T-helper 1 cell (primary cell): ENCODE measurements at regions not wholly inside any gene's neighbourhood (a gene's known extent, or its start where the extent isn't known, plus 50 kb on each side); places are given as distances from the start of the nearest gene placed in this dataset.

ENCODE experiments used
- DNase-seq, 5 donors: peaks; one replicate each; pipeline ENCODE4 v3.0.0-alpha.2; 2012 to 2020

DNA sequence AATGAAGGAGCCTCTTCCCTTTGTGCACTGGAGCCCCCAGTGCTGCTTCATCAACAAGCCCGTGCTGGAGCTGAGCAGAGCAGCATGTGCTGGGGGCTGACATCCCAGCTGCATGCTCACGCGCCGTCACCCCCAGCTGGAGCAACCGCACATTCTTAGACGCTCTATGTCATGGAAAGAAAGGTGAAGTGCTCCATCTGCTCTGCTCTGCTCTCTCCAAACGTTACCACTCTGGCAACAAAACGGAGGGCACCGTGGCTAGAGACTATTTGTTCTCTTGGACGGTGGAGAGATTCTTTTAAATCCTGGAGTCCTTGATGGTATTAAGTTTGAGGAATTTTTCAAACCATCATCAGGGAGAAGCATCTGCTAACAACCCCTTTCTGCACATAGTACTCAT lies 208.4 kb downstream of the C12orf75 start:
- no peak for DNase-seq

DNA sequence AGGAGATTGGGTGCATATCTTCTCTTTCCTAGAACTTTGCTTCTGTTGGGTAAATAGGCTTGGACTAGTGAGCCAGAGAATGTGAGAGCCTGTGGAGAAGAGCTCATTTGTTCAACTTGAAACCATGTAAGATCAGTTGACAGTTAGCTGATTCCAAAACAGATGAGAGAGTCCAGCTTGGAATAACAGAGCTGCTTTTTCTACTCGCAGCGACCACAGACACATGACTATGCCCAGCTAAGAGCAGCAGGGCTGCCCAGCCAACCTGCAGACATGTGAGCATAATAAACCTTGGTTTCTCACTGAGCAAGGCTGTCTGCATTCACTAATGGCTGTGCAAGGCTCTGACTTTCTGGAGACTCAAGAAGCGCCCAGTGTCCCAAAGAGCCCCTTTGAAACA lies 209.2 kb downstream of the C12orf75 start:
- DNase-seq, result no peak

DNA sequence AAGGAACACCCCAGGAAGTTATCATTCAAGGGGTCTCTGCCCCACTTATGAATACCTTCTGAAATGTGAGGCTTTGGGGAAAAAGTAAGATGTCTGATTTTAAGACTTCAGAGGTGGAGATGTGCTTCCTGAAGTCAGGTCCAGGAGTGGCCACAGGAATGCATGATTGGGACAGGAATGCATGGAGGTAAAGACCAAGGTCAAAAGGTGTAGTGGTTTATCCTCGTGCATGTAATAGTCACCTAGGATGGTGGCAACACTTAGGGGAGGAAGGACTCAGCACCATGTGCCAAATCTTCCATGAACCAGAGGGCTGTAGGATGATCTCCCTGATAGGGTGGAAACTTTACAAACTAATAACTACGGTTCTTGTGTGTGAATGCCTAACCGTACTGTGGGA lies 217.3 kb downstream of the C12orf75 start:
- no peak for DNase-seq

DNA sequence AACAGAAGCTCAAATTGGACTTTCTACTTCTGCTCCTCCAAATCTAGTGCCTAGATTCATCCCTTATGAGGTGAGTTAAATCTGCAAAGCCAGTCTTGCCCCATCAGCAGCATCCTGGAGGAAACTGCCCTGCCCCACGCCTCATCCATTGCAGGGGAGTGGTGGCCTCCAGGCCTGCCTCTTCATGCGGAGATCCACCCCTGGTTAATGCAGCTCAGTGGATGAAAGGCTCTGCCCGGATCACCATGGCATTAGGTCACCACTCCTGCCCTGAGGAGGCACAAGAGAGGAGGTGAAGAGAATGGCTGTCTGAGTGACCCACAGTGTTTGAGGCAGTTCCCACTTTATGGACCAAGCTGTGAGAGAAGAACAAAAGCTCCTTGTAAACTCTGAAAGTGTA lies 218.1 kb downstream of the C12orf75 start:
- no peak for DNase-seq

DNA sequence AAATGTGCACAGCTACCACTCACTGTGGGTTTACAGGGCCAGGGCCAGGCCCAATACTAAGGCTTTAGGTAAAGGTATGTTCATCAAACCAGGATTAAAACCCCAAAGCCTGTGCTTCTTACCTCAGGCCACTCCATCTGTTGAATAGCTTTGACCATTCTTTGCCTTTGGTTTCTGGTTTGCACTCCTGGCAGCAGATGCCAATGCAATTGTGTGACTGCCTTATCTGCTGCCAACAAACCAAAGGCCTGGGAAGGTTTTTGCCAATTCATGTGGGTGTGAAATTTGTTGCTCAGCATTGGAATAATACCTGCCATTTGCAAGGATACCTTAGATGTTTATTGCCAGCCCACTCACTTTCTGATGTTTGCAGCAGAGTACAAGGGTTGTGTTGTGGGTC lies 221.6 kb downstream of the C12orf75 start:
- DNase-seq, result no peak

DNA sequence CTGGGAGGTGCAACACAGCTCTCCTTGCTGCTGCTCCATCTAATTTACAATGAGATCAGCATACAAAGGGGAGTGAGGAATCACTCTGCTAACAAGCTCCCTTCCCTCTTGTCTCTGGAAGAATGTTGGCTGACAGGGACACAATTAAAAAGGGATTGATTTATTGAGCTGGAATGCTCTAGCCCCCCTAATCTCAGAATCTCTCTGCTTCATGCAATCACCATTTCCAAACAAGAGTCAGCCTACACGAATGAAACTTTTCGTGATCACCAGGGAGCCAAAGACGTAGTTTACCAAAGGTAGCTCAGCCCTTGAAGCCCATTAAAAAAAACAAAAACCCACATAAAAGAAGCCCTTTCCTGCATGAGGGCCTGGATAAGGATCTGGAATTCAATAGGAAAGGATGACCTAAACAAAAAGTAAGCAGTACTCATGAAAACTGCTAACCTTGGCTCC lies 223.8 kb downstream of the C12orf75 start:
- no peak for DNase-seq

DNA sequence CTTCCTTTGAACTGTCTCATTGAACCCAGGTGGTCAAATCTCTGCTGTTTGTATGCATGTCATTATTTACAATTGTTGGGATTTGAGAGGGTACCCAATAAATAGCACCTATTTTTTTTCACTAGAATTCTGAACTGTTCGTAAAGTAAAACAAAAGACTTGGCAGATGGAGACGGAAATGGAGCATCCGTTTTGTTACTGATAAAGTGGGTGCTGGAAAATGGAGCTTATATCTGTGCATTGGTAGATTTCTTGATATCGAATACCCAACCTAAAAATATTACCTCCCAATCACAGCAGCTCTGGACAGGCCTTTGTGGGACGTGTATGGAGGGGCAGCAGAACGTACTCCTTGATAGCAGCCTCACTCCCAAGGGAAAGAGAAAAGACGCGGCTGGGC lies 224.4 kb downstream of the C12orf75 start:
- DNase-seq, result no peak

DNA sequence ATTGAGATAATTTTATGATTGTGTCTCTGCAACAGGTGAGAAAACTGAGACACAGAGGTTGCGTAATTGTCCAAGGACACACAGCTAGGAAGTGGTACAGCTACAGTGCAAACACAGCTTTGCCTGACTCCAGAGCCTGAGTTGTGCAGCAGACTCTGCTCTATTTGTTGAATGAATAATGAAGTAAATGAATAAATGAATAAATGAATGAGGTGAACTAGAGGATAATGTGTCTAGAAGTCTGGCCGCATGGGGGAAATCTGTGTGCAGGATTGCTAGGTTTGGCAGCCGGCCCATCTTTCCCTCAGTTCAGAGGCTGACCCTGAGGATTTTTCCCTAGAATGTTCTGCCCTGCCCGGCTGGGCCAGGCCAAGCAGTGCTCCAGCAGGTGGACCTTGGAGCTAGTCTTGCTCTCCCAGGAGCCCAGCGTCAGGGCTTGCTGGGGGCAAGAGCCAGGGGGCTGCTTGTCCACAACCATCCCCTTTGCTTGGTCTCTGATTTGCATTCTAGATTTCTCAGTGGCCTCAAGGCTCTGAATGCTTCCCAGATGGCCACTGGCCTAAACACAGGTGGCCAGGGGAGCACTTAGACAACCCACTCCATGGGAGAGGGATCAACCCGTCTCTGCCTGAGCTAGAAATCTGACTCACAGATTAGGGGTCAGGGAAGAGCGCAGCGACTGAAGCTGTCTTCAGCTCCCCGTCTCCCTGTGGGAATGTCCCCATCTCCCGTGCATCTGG lies 225.2 kb downstream of the C12orf75 start:
- DNase-seq, result no peak

DNA sequence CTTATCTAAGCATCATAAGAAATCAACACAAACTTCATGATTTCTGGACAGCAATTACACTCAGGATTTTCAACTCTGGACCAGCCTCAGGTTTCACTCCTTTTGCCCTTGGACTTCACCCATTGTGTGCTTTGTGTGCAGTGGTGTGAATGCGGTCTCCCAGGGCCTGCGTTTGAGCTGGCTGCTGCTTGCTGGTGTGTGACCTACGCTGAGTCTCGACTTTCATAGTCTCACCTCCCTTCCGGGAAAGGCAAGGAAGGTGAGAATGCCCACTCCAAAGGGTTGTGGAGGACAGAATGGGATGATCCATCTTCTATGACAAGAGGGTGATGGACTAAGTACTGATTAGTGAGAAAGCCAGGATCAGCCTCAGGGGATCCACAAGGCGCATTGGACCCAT lies 228.8 kb downstream of the C12orf75 start:
- DNase-seq, result no peak

DNA sequence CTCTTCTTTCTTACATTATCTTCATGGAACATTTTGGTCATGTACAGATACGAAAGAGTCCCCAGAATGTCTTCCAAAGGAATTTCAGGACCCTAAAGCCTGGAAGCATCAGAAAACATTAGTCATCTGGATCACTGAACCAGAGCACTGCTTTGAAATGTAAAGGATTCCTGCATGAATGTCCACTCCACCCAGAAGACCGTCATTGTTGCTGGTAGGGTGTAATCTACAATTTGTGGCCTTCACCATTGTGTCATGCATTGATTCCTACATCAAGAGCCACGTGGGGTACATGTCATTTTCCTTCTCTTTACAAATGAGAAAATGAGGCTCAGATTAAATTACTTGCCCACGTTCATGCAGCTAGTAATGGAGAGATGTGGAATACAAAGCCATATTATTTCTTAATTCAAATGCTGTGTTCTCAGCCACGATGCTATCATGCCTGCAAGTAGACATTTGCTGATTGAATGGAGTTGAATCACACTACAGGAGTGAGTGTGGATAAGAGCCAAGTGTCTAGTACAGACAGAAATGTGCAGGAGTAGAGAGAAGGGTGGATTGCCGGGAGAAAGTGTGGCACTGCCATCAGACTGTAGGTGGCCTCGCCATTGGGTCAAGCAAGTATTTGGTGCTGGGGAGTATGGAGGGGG lies 231.2 kb downstream of the C12orf75 start:
- DNase-seq, result no peak

DNA sequence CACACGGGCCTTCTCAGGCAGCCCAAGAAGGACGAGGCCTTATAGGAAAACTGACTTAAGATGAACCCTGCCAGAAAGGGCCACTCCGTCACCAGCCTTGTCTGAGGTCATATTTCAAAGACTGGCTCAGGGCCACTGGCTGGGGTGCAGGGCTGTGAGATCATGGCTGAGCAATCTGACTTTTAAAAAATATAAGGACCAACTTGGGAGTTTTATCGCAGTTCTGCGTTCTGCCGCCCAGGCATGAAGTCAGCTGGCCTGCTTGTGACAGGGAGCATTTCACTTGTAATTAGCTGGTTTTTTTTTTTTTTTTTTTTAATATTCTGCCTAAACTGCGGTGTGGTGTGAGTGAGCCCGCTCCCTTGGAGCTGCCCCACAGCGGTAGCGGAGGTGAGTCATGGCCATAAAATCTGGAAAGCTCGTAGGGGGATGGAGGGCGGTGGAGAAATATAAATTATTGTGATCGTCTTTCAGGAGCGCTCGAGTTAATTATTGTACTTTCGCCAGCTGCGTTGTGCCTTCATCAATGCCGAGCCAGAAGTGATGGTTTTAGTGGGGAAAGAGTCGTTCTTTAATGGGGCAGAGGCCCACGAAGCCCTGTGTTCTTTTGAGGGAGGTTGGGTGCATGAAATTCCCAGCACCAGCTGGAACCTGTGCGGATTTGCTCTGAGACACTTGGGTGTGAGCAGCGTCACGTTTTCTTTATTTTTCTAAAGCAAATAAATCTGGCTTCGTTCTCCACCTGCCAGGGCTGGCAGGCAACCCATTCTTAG lies 231.9 kb downstream of the C12orf75 start:
- no peak for DNase-seq

DNA sequence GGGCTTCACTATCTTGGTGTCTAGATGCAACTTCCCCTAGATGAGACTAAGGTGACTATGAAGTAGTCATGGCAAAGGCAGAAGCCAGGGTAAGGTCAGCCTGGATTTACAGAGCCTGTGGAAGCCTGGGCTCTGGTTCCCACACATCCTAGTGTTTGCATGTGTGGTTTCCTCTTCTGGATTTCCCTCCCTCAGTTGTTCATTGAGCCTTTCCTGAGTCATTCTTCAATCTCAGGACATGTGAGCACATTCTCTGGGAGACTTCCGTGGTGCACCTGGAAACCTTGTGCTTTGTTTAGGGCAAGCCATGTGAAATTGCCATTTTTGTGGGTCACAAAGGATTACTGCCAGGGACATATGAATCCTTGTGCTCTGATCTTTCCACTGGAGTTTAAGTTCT lies 236.6 kb downstream of the C12orf75 start:
- no peak for DNase-seq

DNA sequence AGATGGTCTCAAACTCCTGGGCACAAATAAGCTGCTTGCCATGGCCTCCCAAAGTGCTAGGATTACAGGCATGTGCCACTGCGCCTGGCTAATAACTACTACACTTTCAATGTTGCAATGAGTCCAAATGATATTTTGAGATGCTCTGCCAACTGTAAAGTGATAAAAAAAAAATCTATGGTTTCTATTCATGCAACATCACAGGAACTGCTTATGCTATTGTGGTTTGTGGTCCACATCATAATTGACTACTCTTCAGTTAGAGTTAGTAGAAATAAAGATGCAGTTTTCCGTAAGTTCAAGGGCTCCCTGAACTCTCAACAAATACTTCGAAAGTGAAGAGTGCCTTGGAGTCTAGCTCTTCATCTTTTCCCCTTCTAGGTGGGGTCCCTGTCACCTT lies 239.4 kb downstream of the C12orf75 start:
- peak in 1 of 5 donors; percentile 37 for DNase-seq

DNA sequence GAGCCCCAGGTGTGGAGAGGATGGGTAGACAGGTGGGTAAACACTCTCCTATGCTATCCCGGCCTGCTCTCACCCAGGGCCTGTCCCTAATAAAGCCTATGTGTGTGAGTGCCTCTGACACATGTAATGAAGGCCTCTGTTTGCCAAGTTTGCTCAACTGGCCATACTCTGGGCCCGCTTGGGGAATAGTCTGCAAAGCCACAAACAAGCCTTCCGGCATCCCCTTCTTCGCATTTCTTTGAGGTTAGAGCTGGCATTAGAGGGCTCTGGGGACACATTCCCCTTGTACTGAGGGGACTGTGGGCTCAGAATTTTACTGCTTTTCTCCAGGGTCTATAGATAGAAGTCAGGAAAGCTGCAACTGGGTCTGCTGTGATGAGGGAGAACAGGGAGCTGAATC lies 240.5 kb downstream of the C12orf75 start:
- DNase-seq, result no peak

DNA sequence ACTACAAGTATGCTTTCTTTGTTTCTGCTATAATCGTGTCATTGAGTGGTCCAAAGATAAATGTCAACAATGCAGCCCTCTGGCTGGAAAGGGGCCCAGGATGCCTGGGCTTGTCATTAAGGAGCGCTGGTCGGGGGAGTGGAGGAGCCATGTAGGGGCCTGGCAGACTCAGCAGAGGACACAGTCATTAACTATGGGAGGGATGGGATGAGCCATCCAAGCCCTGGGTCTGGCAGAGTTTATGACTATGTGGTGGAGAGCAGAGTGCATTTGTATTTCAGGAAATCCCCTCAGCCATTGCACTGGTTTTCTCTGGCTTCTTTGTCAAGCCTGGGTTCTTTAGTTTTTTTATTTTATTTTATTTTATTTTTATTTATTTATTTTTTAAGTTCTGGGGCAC lies 243.1 kb downstream of the C12orf75 start:
- no peak for DNase-seq

DNA sequence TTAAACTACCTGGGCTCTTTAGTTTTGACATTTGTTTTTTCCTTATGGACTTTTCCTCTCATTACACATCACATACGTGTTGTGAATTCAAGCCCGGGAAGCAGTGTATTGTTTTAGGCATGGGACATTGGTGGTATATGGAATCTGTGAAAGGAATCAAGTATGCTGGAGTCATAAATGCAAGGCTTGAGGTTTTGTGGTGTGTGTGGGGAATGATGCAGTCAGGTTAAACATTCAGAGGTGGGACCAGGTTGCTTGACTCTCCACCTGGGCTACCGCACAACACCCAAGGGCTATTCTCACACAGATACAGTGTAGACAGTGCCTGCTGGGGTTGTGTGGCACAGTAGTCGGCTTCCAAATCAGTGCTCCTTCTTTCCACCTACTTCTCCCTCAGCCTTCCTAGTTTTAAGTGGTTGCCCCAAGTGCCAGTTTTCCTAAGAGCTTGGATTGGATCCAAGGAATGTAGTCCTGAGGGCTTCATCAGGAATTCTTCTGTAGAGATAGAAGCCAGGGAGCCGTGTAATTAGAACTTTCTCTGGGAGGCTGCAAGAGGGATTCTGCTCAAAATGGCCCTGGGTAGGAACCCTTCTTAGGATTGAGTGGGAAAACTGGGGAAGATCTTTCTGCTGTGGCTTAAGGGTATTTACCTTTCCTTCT lies 243.7 kb downstream of the C12orf75 start:
- DNase-seq, result no peak

DNA sequence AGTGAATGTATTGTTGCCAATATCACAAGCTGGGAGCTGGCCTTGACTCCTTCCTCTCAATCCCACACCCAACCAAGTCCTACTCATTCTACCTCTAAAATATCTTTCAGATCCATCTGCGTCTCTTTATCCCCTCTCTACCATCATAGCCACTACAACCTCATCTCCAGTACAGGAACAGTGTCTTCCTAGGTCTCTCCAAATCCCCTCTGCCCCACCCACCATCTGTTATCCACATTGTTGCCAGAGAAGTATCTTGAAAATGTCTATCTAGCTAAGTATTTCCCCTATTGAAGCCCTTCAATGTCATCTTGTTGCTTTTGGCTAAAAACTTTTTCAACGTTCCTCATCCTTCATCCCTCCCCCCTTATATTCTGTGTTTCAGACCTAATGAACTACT lies 244.7 kb downstream of the C12orf75 start:
- no peak for DNase-seq

DNA sequence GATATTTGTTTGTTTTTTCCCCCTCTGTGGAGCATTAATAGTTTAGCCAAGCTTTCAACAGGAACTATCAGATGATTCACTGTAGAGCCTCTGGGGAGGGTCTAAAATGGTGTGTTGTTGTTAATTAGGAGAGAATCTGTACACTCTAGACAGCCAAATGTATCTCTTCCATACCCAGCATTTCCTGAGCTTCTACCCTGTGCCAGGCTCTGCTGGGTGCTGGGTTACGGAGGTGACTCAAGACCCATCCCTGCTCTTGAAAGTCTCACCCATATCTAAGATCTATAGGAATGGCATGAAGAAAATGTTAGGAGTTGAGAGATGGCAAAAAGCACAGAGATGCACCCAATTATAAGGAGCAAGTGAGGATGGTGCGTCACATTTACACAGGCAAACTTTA lies 245.8 kb downstream of the C12orf75 start:
- no peak for DNase-seq

DNA sequence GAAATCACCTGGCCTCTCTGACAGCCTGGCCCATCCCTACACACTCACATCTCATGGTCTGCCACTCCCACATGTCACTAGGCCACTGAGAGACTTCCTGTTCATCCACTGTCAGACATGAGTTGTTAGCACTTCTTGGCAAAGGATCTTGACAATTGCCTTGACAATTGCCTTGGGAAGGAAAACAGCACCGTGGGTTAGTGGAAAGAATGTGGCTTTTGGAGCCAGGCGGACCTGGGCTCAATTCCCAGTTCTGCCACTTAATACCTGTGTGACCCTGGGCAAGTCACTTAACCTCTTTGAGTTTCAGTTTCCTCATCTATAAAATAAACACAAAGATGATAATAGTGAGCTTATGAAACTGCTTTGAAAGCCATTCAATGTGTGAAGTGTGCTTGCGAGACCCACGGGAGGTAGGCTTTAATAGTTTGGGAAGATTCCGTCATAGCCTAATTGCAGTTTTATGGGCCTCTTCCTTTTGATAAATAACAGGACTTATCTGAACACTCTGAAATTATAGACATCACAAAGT lies 250.4 kb downstream of the C12orf75 start:
- DNase-seq, result no peak

DNA sequence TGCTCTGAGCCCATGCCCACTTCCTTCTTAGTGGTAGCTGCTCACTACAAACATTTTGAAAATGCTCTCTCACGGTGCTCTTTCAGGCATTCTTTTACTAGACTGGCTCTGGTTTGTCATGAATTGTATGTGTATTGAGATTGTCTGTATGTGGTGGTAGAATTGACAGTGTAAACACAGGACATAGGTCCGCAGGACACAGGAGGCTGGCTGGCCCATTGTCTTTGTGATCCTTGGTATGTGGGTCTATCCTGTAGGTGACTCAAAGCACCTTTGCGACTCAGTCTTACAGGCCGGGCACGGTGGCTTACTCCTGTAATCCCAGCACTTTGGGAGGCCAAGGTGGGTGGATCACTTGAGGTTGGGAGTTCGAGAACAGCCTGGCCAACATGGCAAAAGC lies 250.9 kb downstream of the C12orf75 start:
- DNase-seq, result no peak

DNA sequence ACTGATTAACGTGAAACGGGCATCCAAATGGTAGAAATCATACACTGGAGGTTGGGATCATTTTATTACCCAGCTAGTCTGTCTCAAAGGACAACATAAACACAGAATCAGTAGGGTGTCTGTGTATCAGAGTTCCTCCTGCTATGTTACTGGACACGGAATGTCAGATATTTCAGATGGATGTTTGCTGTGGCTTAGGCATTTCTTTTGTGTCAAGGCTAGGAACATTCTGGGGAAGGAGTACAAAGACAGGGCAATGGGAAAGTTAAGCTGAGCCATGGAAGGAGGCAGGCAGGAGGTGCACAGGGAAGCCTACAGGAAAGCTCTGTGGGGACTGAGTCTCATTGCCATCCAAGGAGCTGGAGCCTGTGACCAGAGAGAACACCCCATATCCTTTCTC lies 254.6 kb downstream of the C12orf75 start:
- no peak for DNase-seq

DNA sequence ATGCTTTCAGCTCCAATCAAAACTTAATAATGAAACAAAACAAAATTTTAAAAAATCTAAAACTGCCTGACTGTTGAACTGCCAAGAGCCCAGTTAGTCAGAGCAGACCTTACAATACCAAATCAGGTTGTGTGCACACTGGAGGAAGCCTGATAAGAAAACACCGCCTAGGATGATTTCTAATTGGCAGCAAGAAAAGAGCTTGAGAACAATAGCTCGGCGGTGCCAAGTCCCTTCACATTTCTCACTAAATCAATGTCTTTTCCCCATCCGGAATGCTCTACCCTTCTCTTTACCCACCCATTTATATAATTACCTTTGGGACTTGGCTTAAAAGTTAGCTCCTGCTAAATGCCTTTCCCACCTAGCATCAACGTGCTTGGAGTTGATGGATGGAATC lies 256.7 kb downstream of the C12orf75 start:
- no peak for DNase-seq

DNA sequence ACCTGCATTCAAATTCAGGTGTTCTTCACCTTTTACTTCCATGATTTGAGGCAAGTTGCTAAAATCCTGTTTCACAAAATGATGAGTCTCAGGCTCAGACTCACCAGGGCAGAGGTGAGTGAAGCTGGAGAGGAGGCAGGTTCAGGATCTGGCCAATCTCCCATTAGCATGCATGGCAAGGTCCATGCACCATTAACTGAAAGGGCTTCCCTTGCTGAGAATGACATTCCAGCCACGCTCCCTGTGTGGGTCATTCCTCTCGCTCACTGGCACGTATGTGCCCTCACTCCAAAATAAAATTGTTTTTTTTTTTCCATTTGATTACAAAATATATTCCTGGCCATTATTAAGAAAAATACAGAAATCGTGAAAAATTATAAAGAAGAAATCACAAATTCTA lies 257.6 kb downstream of the C12orf75 start:
- no peak for DNase-seq
